HG03097 (cell line): ENCODE measurements at regions not wholly inside any gene's neighbourhood (a gene's known extent, or its start where the extent isn't known, plus 50 kb on each side); places are given as distances from the start of the nearest gene placed in this dataset.

ENCODE experiments used
- ATAC-seq: cut with Tn5 transposase; IDR thresholded peaks from one replicate; pipeline ENCODE4 v1.9.1; 2021; ENCODE audit not compliant: unreplicated experiment, low FRiP score

DNA sequence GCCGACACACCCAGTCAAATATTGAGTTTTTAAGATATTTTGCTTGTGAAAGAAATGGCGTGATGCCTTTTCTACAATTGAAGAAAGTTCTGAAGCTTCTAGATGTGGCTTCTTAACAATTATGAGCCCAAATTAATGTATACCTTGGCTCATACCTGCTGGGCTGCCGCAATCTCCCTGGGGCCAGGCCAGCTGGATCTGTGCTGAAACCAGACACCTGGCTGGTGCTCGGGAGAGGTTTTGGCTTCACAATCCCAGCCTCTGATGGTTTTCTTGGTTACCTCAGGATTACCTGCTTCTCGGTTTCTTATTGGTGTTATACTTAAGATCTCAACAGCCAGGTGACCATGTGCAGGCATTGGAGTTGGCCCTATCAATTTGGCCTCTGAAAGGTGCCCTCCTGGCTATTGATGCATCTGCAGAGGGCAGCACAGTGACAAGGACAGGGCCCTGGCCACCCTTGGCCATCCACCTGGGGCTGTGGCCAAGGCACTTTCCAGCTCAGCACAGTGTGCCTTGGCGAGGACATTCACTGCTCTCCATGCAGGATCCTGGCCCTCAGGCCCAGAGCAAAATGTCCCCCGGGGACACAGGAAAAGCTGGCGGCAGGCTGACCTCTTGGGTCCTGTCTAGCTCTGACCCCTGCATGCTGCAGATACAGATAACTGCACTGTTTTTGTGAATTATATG, 305.0 kb downstream of the ZNF536 start:
- ATAC-seq: no peak

- no peak for ATAC-seq
Measured at GRCh38 chr19:30675086-30675485, 302.9 kb downstream of the ZNF536 start.

GRCh38 chr19:30674656-30675055, 302.5 kb downstream of the ZNF536 start:
- ATAC-seq: no peak

DNA sequence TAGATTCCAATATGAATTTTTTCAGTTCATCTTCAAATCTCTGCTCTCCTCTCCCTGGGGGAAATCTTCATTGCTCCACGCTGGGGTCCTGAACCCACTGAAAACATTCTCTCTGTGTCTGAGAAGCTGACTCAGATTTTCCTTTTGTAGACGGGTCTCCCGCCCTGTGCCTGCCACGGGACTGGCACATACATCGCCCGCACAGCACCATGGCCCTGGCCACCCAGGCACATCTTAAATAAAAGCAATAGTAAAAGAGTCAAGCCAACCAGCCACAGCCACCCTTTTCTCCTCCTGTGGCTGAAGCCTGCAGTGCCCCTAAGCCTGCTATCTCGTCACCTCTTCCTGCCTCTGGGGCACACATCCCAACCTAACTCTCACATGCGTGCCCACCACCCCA, 301.2 kb downstream of the ZNF536 start:
- ATAC-seq: no peak

- no peak for ATAC-seq
Measured at GRCh38 chr19:30672926-30673325, 300.7 kb downstream of the ZNF536 start.

GRCh38 chr19:30671622-30672051, 299.5 kb downstream of the ZNF536 start:
- no peak for ATAC-seq

- no peak for ATAC-seq
Measured at GRCh38 chr19:30671367-30671619, 299.1 kb downstream of the ZNF536 start.

- no peak for ATAC-seq
Measured at GRCh38 chr19:30670562-30671366, 298.6 kb downstream of the ZNF536 start.

DNA sequence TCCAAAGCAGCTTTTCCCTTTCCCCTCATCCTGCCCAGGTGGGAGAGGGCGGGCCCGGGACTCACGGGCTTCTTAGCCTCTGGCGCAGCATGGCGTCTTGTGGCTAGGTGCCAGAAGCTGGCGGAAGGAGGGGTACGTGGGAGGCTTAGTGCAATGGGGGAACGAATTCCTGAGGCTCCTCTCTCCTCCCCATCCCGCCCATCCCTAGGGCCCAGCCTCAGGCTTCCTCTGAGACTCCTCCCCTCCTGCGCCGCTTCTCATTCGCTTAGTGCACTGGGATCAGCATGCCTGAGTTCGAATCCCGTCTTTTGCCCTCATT, 297.8 kb downstream of the ZNF536 start:
- no peak for ATAC-seq

DNA sequence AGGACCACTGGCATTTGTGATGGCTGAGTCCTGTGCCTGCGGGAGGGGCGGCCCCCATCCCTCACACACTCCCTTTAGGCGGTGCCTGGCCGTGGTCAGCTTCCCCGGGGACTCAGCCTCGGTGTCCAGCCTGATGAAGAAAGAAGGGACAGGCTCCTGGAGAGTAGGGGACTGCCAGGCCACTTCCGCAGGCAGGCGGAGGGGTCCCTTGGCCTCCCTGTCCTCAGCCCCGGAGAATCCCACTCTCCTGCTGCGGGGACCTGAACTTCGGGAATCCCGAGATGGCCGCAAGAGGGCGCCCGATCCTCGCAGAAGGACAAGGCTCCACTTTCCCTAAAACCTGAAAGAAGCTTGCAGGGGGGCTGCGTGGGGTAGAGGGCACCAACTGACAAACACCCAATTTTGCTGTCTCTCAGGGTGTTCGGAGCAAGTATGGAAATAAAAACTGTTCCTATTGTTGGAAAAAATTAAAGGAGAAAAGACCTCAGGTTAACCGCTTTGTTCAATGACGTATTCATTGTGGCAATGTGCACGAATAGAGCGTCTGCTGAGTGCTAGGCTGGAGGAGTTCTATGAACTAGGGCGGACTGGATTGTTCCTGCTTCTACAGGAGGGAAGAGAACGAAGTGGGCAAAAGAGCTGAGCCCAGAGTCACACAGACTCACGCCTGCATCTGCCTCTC, 297.3 kb downstream of the ZNF536 start:
- no peak for ATAC-seq

DNA sequence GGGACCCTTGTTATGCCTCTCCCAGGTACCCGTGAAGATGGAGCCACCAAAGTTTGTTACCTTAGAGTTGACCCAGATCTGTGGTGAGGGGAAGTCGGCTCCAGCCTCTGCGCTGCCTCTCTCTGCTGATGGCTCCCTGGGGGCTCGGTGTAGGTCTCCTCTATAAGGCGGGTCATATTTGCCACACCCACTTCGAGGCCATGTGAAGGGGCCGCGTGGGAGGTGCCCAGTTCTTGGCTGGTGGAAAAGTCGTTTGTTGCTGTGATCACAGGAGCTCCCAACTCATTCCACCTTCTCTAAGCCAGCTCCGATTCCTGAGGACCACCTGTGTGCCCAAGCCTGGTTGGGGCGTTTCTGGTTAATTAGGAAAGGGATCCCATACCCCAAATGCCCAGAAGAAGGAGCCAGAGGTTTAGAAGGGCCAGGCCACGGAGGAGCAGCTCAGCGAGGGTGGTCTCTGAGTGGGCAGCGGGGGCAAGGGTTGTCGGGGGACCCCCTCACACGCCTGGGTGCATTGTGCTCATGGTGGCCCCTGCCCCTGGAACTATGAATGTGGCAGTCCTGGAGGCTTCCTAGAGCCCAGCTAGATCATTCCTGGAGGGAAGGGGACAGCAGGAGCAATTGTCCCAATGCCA, 296.5 kb downstream of the ZNF536 start:
- ATAC-seq: no peak

GRCh38 chr19:30667746-30668145, 295.6 kb downstream of the ZNF536 start:
- ATAC-seq: no peak

- ATAC-seq: no peak
Measured at GRCh38 chr19:30667227-30667626, 295.0 kb downstream of the ZNF536 start.

DNA sequence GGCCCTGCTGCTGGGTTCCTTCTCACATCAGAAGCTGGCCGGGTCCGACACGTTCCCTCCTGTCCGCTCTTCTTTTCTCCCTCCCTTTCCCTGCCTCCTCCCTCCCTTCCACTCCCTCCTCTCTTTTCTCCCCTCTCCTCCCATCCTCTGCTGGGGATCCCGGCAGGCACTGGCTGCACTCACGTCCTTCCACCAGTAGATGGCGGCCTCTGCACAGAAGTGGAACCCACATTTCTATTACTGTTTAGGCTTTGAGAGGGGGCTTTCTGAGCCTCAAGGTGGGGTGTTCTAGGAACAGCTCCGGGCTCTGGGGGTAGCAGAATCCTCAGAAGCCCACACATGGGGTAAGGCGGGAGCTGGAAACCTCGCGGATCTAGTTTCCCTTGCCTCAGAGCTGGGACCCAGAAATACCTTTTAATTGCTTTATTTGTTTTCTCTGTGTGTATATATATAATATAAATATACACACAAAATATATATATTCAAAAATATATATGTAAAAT, 294.2 kb downstream of the ZNF536 start:
- no peak for ATAC-seq

DNA sequence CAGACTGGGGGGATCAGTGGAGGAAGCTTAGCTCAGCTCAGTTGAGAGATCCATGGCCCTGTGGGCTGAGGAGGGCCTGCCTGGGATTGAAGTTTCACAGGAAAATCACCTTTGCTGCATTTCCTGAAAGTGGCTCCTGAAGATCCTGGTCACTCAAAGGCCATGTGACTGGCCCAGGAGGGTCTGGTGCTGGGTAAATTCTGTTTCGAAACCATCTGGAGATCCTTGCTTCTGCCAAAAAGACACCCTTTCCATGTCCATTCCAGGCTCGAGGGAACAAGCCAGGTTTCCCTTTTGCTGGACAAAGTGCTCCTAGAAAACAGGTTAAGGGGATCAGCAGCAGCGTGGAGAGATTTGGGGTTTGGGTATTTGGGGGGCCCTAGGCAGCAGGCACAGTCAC, 293.3 kb downstream of the ZNF536 start:
- no peak for ATAC-seq

DNA sequence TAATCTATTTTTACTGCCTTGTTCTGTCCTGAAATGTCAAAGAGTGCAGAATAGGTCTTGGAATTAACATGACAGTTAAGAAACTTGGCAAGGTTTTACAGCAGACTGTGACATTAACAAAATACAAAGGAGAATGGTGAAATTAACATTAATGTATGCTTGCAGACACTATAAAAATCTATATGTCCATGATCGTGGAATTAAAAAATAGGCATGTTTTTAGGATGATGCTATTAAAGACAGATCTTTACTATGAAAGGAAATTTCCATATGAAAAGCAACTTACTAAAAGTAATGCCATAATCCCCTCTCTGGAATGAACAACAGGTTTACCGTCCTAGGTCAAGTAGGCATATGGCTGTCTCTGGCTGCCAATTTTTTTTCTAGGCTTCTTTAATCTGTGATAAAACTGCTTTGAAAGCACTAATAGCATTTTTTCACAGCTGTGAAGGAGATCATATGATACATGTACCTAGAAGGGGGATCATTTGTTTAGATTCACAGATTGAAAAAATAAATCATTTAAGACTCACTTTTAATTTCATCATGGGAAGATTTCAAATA, 291.5 kb downstream of the ZNF536 start:
- ATAC-seq: no peak

DNA sequence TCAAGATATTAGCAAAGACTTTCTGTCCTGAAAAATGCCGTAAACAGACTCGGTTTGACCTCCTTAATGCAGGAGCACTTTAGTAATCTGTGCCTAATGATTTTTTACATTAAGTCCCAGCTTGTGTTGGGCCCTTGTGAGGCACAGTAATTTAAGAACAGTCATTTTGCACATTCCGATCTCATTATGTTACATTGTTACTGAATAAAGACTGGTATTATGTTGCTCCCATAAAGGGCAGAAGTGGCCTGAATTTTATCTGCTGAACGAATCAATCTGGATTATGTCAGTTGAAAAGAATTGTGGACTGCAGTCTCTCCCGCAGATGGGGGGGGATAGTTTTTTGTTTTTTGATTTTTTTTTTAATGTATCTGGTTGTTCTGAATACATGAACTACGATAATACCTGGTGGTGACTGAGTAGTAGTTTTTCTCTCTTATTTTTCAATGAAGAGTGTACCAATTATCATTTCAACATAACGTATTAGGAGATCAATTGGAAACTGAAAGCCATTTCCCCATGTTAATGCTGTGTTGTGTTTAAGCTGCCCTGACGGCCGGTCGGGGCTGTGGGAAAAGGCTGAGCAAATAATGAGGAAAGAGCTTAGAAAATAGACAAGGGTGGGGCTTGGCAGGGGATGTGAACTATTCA, 290.2 kb downstream of the ZNF536 start:
- no peak for ATAC-seq

DNA sequence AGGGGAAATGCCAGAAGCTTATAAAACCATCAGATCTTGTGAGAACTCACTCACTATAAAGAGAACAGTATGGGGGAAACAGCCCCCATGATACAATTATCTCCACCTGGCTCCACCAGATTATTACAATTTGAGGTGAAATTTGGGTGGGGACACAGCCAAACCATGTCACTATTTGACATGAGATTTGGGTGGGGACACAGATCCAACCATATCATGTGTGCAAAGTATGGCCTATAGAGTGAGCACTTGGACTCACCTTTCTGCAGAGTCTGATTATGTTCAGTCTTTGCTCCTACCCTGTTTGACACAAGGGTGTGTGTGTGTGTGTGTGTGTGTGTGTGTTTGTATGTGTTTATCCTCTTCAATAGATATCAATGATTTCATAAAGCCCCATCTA, 287.5 kb downstream of the ZNF536 start:
- ATAC-seq: no peak

GRCh38 chr19:30656520-30657100, 284.4 kb downstream of the ZNF536 start:
- no peak for ATAC-seq
